Activated B cell treated with CpG ODN at 0.5 μM for 24 hours (primary cell): ENCODE measurements at regions not wholly inside any gene's neighbourhood (a gene's known extent, or its start where the extent isn't known, plus 50 kb on each side); places are given as distances from the start of the nearest gene placed in this dataset.

Experiments
- ATAC-seq: fragments of 200-7000 bp; cut with Tn5 transposase; one replicate; pipeline ENCODE4 v1.10.0; 2021; ENCODE audit warnings: low read depth, mild to moderate bottlenecking, moderate library complexity
- CTCF ChIA-PET: fragments of 350-600 bp; sonication (Branson Sonifier 250); formaldehyde crosslinking; loops from one replicate; lab custom pipeline; 2021; ENCODE audit warnings: antibody characterized with exemption; lab: Charles Lee
- POLR2A ChIA-PET: fragments of 350-600 bp; sonication (Branson Sonifier 250); formaldehyde crosslinking; loops from one replicate; lab custom pipeline; 2021; ENCODE audit warnings: antibody characterized with exemption; lab: Charles Lee
- DNase-seq: peaks from one replicate; pipeline ENCODE4 v3.0.0; 2022
- H3K27ac Mint-ChIP-seq: one replicate; pipeline ENCODE4 v1.8.0; 2020; ENCODE audit warnings: mixed read lengths
- H3K27me3 Mint-ChIP-seq: one replicate; pipeline ENCODE4 v1.8.0; 2021; ENCODE audit warnings: mixed read lengths
- H3K36me3 Mint-ChIP-seq: one replicate; pipeline ENCODE4 v1.8.0; 2021; ENCODE audit warnings: low read depth, mixed read lengths
- H3K4me1 Mint-ChIP-seq: one replicate; pipeline ENCODE4 v1.8.0; 2021; ENCODE audit warnings: mixed read lengths
- H3K4me3 Mint-ChIP-seq: one replicate; pipeline ENCODE4 v1.8.0; 2020; ENCODE audit warnings: mild to moderate bottlenecking, mixed read lengths
- H3K9me3 Mint-ChIP-seq: one replicate; pipeline ENCODE4 v1.8.0; 2020; ENCODE audit warnings: mixed read lengths
- intact Hi-C: fragments of 100-400 bp; cut with micrococcal nuclease; formaldehyde crosslinking; loops from one replicate; pipeline ENCODE4 v1.15.1; 2024
- TF ChIP-seq, protein P1 (sequence below): fragments of 200-600 bp; IDR thresholded peaks from one replicate; pipeline ENCODE4 v1.8.0; 2022; ENCODE audit warnings: antibody characterized with exemption, mild to moderate bottlenecking

DNA sequence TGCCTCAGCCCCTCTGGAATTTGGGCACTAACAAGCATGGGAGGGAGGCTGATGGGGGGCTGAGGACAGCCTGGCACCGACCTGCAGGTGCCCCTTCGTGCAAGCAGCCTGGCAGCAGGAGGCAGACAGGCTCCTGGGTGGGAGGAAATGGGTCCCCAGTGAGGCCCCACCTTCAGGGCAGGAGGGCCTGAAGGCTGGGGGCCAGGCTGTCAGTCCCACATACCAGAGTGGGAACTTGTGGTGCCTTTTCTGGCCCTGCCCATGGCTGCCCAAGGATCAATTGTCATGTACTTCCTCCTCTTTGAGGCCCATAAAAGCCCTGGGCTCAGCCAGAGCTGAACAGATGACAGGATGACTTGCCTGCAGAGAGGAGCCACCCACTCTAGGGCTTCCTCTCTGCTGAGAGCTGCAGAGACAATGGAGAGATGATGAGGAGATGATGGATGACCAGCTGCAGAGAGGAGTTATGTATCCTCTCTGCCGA, 141.0 kb downstream of the PDHA2 start:
- Mint-ChIP-seq H3K27me3 (no peaks in the 10 kb centered on the region), H3K4me3 (no peak overlapping the region), H3K27ac (no peak overlapping the region), H3K4me1 (no peaks in the 10 kb centered on the region), H3K9me3 (peaks cover 9% of the 10 kb centered on the region), H3K36me3 (no peaks in the 10 kb centered on the region)
- TF ChIP-seq, protein P1, sequence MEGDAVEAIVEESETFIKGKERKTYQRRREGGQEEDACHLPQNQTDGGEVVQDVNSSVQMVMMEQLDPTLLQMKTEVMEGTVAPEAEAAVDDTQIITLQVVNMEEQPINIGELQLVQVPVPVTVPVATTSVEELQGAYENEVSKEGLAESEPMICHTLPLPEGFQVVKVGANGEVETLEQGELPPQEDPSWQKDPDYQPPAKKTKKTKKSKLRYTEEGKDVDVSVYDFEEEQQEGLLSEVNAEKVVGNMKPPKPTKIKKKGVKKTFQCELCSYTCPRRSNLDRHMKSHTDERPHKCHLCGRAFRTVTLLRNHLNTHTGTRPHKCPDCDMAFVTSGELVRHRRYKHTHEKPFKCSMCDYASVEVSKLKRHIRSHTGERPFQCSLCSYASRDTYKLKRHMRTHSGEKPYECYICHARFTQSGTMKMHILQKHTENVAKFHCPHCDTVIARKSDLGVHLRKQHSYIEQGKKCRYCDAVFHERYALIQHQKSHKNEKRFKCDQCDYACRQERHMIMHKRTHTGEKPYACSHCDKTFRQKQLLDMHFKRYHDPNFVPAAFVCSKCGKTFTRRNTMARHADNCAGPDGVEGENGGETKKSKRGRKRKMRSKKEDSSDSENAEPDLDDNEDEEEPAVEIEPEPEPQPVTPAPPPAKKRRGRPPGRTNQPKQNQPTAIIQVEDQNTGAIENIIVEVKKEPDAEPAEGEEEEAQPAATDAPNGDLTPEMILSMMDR = no peak
- intact Hi-C loops = no loop called here
- DNase-seq = no peak
- CTCF ChIA-PET = no interaction called here
- POLR2A ChIA-PET = no interaction called here
- no peak for ATAC-seq

DNA sequence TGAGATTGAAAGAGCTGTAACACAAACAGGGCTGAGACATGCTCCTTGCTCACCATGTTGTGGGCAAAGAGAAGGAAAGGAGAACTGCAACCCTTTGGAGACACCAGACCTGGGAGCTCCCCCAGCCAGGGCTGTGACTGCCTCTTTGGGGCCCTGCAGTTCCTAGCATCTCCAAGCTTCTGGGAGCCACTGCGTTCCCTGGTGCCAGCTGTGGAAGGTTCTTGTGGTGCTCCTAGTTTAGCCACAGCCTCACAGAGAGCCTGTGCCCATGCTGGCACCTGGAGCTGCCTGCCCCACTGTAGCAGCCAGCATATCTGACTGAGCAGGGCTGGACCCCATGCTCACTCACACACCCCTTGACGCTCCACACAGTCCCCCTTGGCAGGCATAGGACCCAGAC, 141.7 kb downstream of the PDHA2 start:
- ChIA-PET CTCF (no interaction called here), POLR2A (no interaction called here)
- TF ChIP-seq, protein P1 = no peak
- Mint-ChIP-seq H3K9me3 (peaks cover 9% of the 10 kb centered on the region), H3K27me3 (no peaks in the 10 kb centered on the region), H3K27ac (no peak overlapping the region), H3K4me3 (no peak overlapping the region), H3K4me1 (no peaks in the 10 kb centered on the region), H3K36me3 (no peaks in the 10 kb centered on the region)
- no peak for ATAC-seq
- no peak for DNase-seq
- intact Hi-C loops = no loop called here

DNA sequence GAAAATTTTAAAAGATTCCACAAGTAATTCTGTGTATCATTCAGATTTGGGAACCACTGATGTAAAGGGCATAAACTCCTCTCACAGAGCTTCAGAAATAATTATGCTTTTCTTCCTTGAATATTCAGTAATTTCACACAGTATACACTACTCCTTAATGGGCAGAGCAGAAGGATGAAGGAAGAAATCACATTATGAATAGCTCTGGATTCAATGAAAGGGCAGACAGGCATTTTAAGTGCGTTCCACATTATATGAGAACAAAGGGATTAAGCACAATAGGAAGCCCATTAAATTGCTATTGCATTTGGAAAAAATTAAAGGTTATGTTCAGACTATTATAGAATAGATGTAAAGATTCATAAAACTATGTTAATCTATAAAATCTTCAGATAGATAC, 142.6 kb downstream of the PDHA2 start:
- CTCF ChIA-PET = no interaction called here
- Mint-ChIP-seq H3K27me3 (no peaks in the 10 kb centered on the region), H3K4me1 (no peaks in the 10 kb centered on the region), H3K36me3 (no peaks in the 10 kb centered on the region), H3K9me3 (peaks cover 9% of the 10 kb centered on the region), H3K27ac (no peak overlapping the region), H3K4me3 (no peak overlapping the region)
- DNase-seq (no peak), ATAC-seq (no peak)
- POLR2A ChIA-PET = no interaction called here
- intact Hi-C loops = no loop called here
- TF ChIP-seq, protein P1 = no peak

DNA sequence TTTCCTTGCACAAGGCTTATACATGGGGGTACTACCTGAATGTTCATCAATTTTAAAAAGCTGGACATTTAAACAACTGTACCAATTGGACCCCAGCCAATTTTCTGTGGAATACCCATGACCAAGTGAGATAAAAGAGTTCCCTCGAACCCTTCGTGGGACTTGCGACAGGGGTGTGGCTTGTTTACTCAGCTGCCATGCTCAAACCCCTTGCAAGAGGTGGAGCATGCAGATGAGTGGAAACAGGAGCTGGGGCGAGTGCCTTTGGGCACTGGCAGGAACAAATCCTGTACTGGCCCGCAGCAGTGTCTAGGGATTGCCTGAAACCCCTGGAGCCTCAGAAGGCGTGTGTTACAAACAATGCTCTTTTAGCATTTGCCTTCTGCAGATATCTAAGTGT, 144.2 kb downstream of the PDHA2 start:
- ATAC-seq (no peak), DNase-seq (no peak)
- intact Hi-C loops = no loop called here
- no peaks in the 10 kb centered on the region for H3K36me3 Mint-ChIP-seq
- H3K9me3 Mint-ChIP-seq = peaks cover 9% of the 10 kb centered on the region
- POLR2A ChIA-PET = no interaction called here
- H3K27me3 Mint-ChIP-seq = no peaks in the 10 kb centered on the region
- no peak overlapping the region for H3K4me3 Mint-ChIP-seq
- TF ChIP-seq, protein P1 = no peak
- no peaks in the 10 kb centered on the region for H3K4me1 Mint-ChIP-seq
- no peak overlapping the region for H3K27ac Mint-ChIP-seq
- CTCF ChIA-PET = no interaction called here

DNA sequence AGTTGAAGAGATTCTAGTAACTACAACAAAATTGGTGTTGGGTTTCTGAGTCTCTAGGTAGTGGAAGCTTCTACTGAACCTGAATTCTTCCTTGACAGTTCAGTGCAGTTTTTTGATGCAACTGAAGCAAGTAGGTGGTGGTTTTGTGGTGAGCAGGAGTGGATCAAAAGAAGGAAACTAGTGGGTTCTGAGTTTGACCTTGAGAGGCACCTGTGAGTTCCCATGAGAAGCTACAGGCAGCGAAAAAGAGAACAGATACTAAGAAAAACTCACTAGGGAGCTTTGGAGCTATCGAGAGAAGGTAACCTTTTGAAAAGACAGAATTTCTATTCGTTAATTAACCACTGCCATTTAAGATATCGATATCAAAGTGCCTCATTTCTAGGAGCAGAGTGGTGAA, 145.2 kb downstream of the PDHA2 start:
- Mint-ChIP-seq H3K9me3 (peaks cover 4% of the 10 kb centered on the region), H3K27ac (no peak overlapping the region), H3K36me3 (no peaks in the 10 kb centered on the region), H3K4me3 (no peak overlapping the region), H3K27me3 (no peaks in the 10 kb centered on the region), H3K4me1 (no peaks in the 10 kb centered on the region)
- DNase-seq = no peak
- ChIA-PET POLR2A (no interaction called here), CTCF (no interaction called here)
- intact Hi-C loops = no loop called here
- TF ChIP-seq, protein P1 = no peak
- no peak for ATAC-seq
